Testis (tissue), 2 donors: ENCODE measurements at regions not wholly inside any gene's neighbourhood (a gene's known extent, or its start where the extent isn't known, plus 50 kb on each side); places are given as distances from the start of the nearest gene placed in this dataset.

Source experiments
- DNase-seq: peaks from one replicate; pipeline ENCODE4 v3.0.0-alpha.2; 2019
- H3K27ac ChIP-seq, 2 donors: fragments of 200-600 bp; sonication (generic); one replicate each; pipeline ENCODE4 v1.5.1; 2019
- H3K27me3 ChIP-seq: fragments of 200-600 bp; sonication (generic); one replicate; pipeline ENCODE4 v1.5.1; 2019
- H3K36me3 ChIP-seq: fragments of 200-600 bp; sonication (generic); one replicate; pipeline ENCODE4 v1.5.1; 2017; ENCODE audit warnings: low read depth; ENCODE audit errors: missing control alignments
- H3K4me1 ChIP-seq: fragments of 200-600 bp; sonication (generic); one replicate; pipeline ENCODE4 v1.5.1; 2019
- H3K4me3 ChIP-seq, 2 donors: fragments of 200-600 bp; sonication (generic); one replicate each; pipeline ENCODE4 v1.5.1; 2017 to 2019
- H3K9me3 ChIP-seq: fragments of 200-600 bp; sonication (generic); one replicate; pipeline ENCODE4 v1.5.1; 2017
- POLR2A ChIP-seq: fragments of 450-650 bp; IDR thresholded peaks from one replicate; pipeline ENCODE4 v1.6.1; 2017; ENCODE audit warnings: antibody characterized with exemption, mild to moderate bottlenecking, moderate library complexity
- WGBS, 2 donors: methylation state at CpG; one replicate each; pipeline ENCODE4 v1.1.5; 2018; 5-methylcytosine and 5-hydroxymethylcytosine counted together
- intact Hi-C: fragments of 100-400 bp; cut with DNase I; formaldehyde crosslinking; loops from one replicate; pipeline ENCODE4 v1.15.1; 2023; ENCODE audit warnings: low total_unique reads
- TF ChIP-seq, protein P1 (sequence below), 3 experiments: fragments of 450-650 bp in 2 of 3; fragments of 200-600 bp in 1 of 3; sonication (generic) in 1 of 3; IDR thresholded peaks; one replicate each; pipeline ENCODE4 v1.5.1; 2016 to 2019; ENCODE audit warnings: antibody characterized with exemption in 3 of 3, mild to moderate bottlenecking in 2 of 3, moderate library complexity in 1 of 3

DNA sequence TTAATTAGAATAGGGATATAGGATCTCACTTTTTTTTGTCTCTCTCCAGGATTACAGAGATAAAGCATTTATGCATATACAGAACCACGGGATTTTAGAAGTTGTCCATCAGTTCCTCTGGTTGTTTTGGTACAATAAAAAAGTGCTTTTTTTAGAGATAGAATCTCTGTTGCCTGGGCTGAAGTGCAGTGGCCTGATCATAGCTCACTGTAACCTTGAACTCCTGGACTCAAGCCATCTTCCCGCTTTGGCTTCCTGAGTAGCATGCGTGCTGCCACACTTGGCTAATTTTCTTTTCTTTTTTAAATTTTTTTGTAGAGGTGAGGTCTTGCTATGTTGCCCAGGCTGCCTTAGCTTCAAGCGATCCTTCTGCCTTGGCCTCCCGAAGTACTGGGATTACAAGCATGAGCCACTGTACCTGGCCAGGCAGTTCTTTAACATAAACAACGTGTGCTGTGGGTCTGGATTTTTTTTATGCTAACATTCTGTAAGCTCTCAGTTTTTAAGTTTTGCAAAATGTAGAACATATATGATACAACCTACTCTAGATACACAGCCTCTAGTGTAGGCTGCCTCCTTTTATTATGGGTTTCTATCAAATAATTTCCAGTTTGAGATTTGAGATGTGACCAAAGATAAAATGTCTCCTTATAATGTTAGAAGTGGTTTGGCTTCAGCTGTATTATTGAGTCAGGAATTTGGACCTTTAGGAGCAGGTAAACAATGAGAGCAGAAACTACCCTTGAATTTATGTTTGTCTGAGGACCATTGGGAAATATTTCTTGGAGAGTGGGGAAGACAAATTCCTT, 57.4 kb upstream of the ULK4 start:
- intact Hi-C loops: loop anchor here (10.0 kb wide), 3 partner anchors 45 to 645 kb away; partner anchors contain the start of gene TRAK1

GRCh38 chr3:42014921-42015533, 53.1 kb upstream of the ULK4 start:
- WGBS, 2 donors: 8% methylated on average over 6 to 11 of the region's 11 CpGs
- Histone ChIP-seq H3K27ac (peak overlapping the region; percentile 73 to 86), H3K4me3 (peak overlapping the region; percentile 75 to 76), H3K4me1 (peaks cover 30% of the 10 kb centered on the region), H3K27me3 (no peaks in the 10 kb centered on the region), H3K9me3 (no peaks in the 10 kb centered on the region), H3K36me3 (no peaks in the 10 kb centered on the region)
- intact Hi-C loops: loop anchor here (10.0 kb wide), 3 partner anchors 50 to 650 kb away; partner anchors contain the start of gene TRAK1
- no peak for TF ChIP-seq POLR2A
- TF ChIP-seq, protein P1, sequence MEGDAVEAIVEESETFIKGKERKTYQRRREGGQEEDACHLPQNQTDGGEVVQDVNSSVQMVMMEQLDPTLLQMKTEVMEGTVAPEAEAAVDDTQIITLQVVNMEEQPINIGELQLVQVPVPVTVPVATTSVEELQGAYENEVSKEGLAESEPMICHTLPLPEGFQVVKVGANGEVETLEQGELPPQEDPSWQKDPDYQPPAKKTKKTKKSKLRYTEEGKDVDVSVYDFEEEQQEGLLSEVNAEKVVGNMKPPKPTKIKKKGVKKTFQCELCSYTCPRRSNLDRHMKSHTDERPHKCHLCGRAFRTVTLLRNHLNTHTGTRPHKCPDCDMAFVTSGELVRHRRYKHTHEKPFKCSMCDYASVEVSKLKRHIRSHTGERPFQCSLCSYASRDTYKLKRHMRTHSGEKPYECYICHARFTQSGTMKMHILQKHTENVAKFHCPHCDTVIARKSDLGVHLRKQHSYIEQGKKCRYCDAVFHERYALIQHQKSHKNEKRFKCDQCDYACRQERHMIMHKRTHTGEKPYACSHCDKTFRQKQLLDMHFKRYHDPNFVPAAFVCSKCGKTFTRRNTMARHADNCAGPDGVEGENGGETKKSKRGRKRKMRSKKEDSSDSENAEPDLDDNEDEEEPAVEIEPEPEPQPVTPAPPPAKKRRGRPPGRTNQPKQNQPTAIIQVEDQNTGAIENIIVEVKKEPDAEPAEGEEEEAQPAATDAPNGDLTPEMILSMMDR (IDR thresholded peaks at IDR 0.05): no peak
- peak; percentile 31 for DNase-seq

More for the DNA sequence above, 57.4 kb upstream of the ULK4 start:
- no peak overlapping the region for H3K4me3 ChIP-seq
- TF ChIP-seq, protein P1 (IDR thresholded peaks at IDR 0.05): no peak
- TF ChIP-seq POLR2A: no peak
- no peaks in the 10 kb centered on the region for H3K9me3 ChIP-seq
- no peaks in the 10 kb centered on the region for H3K27me3 ChIP-seq
- H3K27ac ChIP-seq: no peak overlapping the region
- DNase-seq: peak; percentile 52
- H3K4me1 ChIP-seq: peaks cover 37% of the 10 kb centered on the region
- no peaks in the 10 kb centered on the region for H3K36me3 ChIP-seq
- 55 to 63% methylated on average over 6 of the region's 6 CpGs for WGBS, 2 donors

DNA sequence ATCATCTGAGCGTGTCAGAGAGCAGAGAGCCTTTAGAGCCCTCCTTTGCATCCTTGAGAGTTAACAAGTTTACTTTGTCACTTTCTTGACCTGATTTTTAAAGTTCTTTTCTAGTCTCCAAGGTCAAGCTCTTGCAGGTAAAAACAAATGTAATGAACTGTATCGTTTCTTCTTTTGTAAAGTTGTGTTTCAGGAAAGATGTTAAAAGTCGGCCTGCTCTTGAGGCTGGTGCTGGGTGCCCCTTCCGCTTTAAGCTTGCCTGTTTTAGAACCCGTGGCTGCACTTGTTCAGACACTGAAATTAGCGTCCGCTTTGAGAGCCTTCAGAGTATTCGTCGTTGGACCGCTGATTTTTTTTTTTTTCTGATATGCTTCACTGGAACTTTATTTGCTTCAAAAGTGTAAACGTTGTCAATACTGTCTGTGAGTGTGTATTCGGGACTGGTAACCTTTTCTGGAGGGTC, 52.6 kb upstream of the ULK4 start:
- H3K27me3 ChIP-seq: no peaks in the 10 kb centered on the region
- peak overlapping the region; percentile 75 to 76 for H3K4me3 ChIP-seq
- peak; percentile 35 for DNase-seq
- no peaks in the 10 kb centered on the region for H3K9me3 ChIP-seq
- 2 to 3% methylated on average over 12 of the region's 12 CpGs for WGBS, 2 donors
- TF ChIP-seq POLR2A: no peak
- TF ChIP-seq, protein P1 (IDR thresholded peaks at IDR 0.05): no peak
- no peaks in the 10 kb centered on the region for H3K36me3 ChIP-seq
- peaks cover 27% of the 10 kb centered on the region for H3K4me1 ChIP-seq
- intact Hi-C loops: loop anchor here (10.0 kb wide), 3 partner anchors 50 to 650 kb away; partner anchors contain the start of gene TRAK1
- peak overlapping the region; percentile 73 to 86 for H3K27ac ChIP-seq

DNA sequence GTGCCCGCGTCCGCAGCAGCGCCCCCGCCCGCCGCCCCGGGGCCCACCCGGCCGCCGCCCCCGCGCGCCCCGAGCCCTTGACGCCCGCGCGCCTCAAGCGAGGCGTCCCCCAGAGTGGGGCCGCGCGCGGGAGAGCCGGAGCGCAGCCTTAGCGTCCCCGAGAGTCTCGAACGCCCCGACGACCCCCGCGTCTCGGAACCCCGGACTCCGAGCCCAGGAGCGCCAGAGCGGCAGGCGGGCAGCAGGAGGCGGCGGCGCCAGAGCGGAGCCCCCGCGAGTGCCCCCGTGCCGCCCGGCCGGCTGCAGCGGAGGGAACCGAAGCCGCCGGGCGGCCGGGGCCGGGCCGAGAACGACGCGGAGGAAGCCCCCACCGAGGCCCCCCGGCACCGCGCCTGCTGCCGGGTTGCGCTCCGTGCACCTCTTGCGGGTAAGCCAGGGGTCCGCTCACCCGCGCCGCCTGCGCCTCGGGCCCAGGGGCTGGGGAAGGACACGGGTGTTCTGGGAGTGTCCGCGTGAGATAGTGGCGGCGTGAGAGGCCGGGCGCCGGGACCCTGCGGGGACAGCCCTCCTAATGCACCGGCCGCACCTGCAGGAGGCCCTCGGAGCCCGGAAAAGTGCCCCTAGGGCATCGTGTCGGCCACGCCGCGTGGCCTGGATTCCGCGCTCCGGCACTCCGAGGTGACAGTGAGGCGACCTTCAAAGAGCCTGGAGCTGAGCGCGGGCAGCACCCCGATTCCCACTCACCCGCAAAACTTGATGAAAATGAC, 52.0 kb upstream of the ULK4 start:
- Histone ChIP-seq H3K27ac (peak overlapping the region; percentile 73 to 86), H3K27me3 (no peaks in the 10 kb centered on the region), H3K4me3 (peak overlapping the region; percentile 75 to 76), H3K4me1 (peaks cover 21% of the 10 kb centered on the region), H3K9me3 (no peaks in the 10 kb centered on the region), H3K36me3 (no peaks in the 10 kb centered on the region)
- 1 to 2% methylated on average over 14 to 25 of the region's 103 CpGs for WGBS, 2 donors
- peak; percentile 26 for DNase-seq
- intact Hi-C loops: loop anchor here (10.0 kb wide), 3 partner anchors 51 to 651 kb away; partner anchors contain the start of gene TRAK1
- no peak for TF ChIP-seq POLR2A
- TF ChIP-seq, protein P1 (IDR thresholded peaks at IDR 0.05): no peak
